HL-60 (cell line): ENCODE measurements at regions not wholly inside any gene's neighbourhood (a gene's known extent, or its start where the extent isn't known, plus 50 kb on each side); places are given as distances from the start of the nearest gene placed in this dataset.
"Not testable (repeated sequence)": the region's sequence is repeated elsewhere in the genome, so short reads cannot be mapped to it uniquely, and the experiment has no call there.

Experiments used
- CTCF ChIP-seq: IDR thresholded peaks from one replicate; pipeline ENCODE4 v1.5.1; 2011; ENCODE audit warnings: low read length, control low read depth, inconsistent platforms; ENCODE audit not compliant: insufficient read depth
- GABPA ChIP-seq: IDR thresholded peaks from 2 replicates; pipeline ENCODE4 v1.6.1; 2012; ENCODE audit warnings: low read depth
- POLR2AphosphoS5 ChIP-seq: IDR thresholded peaks from 2 replicates; pipeline ENCODE4 v1.6.1; 2012; ENCODE audit warnings: low read depth

- not testable (repeated sequence) for TF ChIP-seq GABPA, CTCF, POLR2AphosphoS5
Observed at GRCh38 chr16:21508661-21509436, 90.5 kb upstream of the METTL9 start.
